ENCODE measurements at regions not wholly inside any gene's neighbourhood (a gene's known extent, or its start where the extent isn't known, plus 50 kb on each side); places are given as distances from the start of the nearest gene placed in this dataset.

DNA sequence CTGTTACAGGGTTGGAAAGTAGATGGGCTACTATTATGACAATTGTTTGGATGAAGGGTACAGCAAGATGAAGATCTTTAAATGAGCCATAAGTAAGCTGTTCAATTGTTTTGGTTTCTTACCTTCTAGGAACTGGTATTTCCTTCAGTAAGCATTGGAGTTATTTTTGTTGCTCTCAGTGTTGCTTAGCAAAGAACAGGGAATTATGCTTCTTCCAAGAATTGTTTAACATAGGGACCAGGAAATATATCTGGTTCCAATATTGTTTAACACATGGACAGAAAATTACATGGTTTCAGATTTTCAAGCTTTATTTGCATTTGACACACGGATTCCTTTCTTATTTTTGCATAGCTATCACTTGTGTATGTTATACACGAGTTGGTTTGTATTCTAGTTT is 1999.0 kb downstream of the ARAP2 start:
- Histone ChIP-seq H3K4ac (replicated peaks; ENCODE audit: insufficient read length, low read depth, low read length) (no peak overlapping the region), H2BK12ac (ENCODE audit: low read depth, low read length) (no peak overlapping the region), H3K23ac (ENCODE audit: insufficient read length) (no peak overlapping the region), H2BK15ac (ENCODE audit: low read length) (no peak overlapping the region), H3K27ac (ENCODE audit: low read depth, low read length) (no peak overlapping the region), H2AFZ (ENCODE audit: low read length) (no peak overlapping the region), H3K36me3 (ENCODE audit: control insufficient read depth in 2 of 4, insufficient read depth in 4 of 4, low read length in 3 of 4) (no peaks in the 10 kb centered on the region), H2AK5ac (ENCODE audit: low read depth, low read length) (no peak overlapping the region), H3K9me3 (ENCODE audit: insufficient read depth in 2 of 2, low read depth in 1 of 2, low read length in 1 of 2) (no peaks in the 10 kb centered on the region), H3K14ac (ENCODE audit: insufficient read length) (no peak overlapping the region), H3K18ac (ENCODE audit: extremely low read depth, low read length) (no peak overlapping the region), H3K4me3 (ENCODE audit: extremely low read depth in 1 of 4, insufficient read depth in 2 of 4, low read depth in 3 of 4, low read length in 4 of 4) (no peak overlapping the region), H3K79me1 (ENCODE audit: low read depth, low read length) (no peaks in the 10 kb centered on the region), H3K27me3 (replicated peaks in 1 of 4; ENCODE audit: control insufficient read depth in 3 of 4, extremely low read depth in 1 of 4, insufficient read depth in 3 of 4, low read length in 3 of 4) (no peaks in the 10 kb centered on the region), H2BK120ac (replicated peaks; ENCODE audit: low read depth, low read length) (no peak overlapping the region), H3K23me2 (ENCODE audit: low read depth, low read length) (no peaks in the 10 kb centered on the region), H4K8ac (ENCODE audit: extremely low read depth, insufficient read depth, low read length) (no peak overlapping the region), H3K79me2 (ENCODE audit: control insufficient read depth in 1 of 2, insufficient read depth in 2 of 2, low read length in 2 of 2) (no peaks in the 10 kb centered on the region), H4K20me1 (replicated peaks in 1 of 2; ENCODE audit: control insufficient read depth in 1 of 2, insufficient read depth in 2 of 2, low read length in 2 of 2) (no peaks in the 10 kb centered on the region), H2BK20ac (ENCODE audit: low read length) (no peak overlapping the region), H4K91ac (replicated peaks; ENCODE audit: insufficient read length, low read length) (no peak overlapping the region), H3K4me2 (ENCODE audit: insufficient read depth in 1 of 2, low read depth in 2 of 2, low read length in 2 of 2) (no peak overlapping the region), H3K56ac (replicated peaks; ENCODE audit: insufficient read length, low read depth, low read length) (no peak overlapping the region), H4K5ac (ENCODE audit: insufficient read length, low read depth, low read length) (no peak overlapping the region), H2BK5ac (ENCODE audit: low read depth, low read length) (no peak overlapping the region), H3K9ac (replicated peaks in 1 of 4; ENCODE audit: extremely low read depth in 1 of 4, low read depth in 3 of 4, low read length in 3 of 4) (no peak overlapping the region), H3K4me1 (replicated peaks in 1 of 4; ENCODE audit: control insufficient read depth in 3 of 4, insufficient read depth in 4 of 4, low read length in 3 of 4) (no peaks in the 10 kb centered on the region)
- FAIRE-seq (no peak), DNase-seq (ENCODE audit: low read depth in 1 of 2, low spot score in 2 of 2) (no peak)
- 82% methylated on average over 2 of the region's 2 CpGs; no CpG with 5 or more reads in 1 of the 2 experiments for WGBS, 2 experiments (ENCODE audit: extremely low coverage in 1 of 2, insufficient coverage in 1 of 2, insufficient read length in 1 of 2, insufficient replicate concordance in 2 of 2, low coverage in 1 of 2, low lambda C conversion rate in 2 of 2, missing lambda C conversion rate in 1 of 2)
- CTCF ChIA-PET (ENCODE audit: partially characterized antibody): no interaction called here
- no peak for TF ChIP-seq TBP (IDR thresholded peaks at IDR 0.05; ENCODE audit: low read depth, low read length)
- POLR2A ChIA-PET (ENCODE audit: partially characterized antibody): no interaction called here
